ENCODE measurements at regions not wholly inside any gene's neighbourhood (a gene's known extent, or its start where the extent isn't known, plus 50 kb on each side); places are given as distances from the start of the nearest gene placed in this dataset.

DNA sequence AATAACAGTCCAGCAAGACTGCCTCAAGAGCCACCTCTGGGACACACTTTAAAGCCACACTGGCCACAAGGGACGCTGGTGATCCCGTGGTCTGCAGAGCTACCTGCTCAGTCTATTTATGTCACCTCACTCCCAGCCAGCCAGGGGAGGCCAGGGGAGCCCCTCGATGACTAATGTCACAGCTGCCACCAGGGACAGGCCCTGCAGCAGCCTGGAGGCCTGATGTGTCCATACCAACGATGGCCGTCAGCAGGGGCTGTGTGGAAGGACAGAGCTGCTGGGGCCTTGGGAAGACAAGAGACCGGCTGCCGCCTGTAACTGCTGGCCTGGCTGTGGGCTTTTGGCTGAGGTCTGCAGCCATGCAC, 71.0 kb downstream of the SIK1 start:
- Histone ChIP-seq H3K4me1 (ENCODE audit: control insufficient read depth, extremely low read depth, insufficient read depth, low read length) (no peaks in the 10 kb centered on the region), H3K27ac (ENCODE audit: insufficient read depth, low read depth, low read length) (no peak overlapping the region), H3K9me1 (replicated peaks; ENCODE audit: control insufficient read depth, extremely low read depth, insufficient read depth, low read length) (no peaks in the 10 kb centered on the region), H3K79me2 (ENCODE audit: control insufficient read depth, insufficient read depth, low read length) (no peaks in the 10 kb centered on the region), H3K4me3 (replicated peaks in 1 of 3; ENCODE audit: insufficient read depth in 1 of 3, low read depth in 1 of 3, low read length in 3 of 3) (no peak overlapping the region), H3K9ac (replicated peaks; ENCODE audit: extremely low read depth, insufficient read depth, low read length) (no peak overlapping the region), H2AFZ (ENCODE audit: low read depth, low read length) (no peak overlapping the region), H3K4me2 (ENCODE audit: insufficient read depth, low read length) (no peak overlapping the region), H4K20me1 (replicated peaks; ENCODE audit: control insufficient read depth, extremely low read depth, insufficient read depth, low read length) (no peaks in the 10 kb centered on the region), H3K9me3 (replicated peaks; ENCODE audit: control insufficient read depth, insufficient read depth, low read length) (no peaks in the 10 kb centered on the region), H3K27me3 (ENCODE audit: control insufficient read depth in 2 of 2, insufficient read depth in 2 of 2, low read length in 2 of 2) (no peaks in the 10 kb centered on the region), H3K36me3 (ENCODE audit: control insufficient read depth in 2 of 2, extremely low read depth in 1 of 2, insufficient read depth in 2 of 2, low read length in 2 of 2) (no peaks in the 10 kb centered on the region)
- DNase-seq (ENCODE audit: low read depth, low spot score) (no peak), FAIRE-seq (no peak)
- POLR2A ChIA-PET: no interaction called here
- no TSS peak for BruUV-seq (replicated peaks)
- TF ChIP-seq MYC (IDR thresholded peaks at IDR 0.05; ENCODE audit: low read depth, low read length) (no peak), POLR2A (IDR thresholded peaks at IDR 0.05; ENCODE audit: low read depth, low read length) (no peak), MAX (IDR thresholded peaks at IDR 0.05; ENCODE audit: insufficient read depth, insufficient read length) (no peak), JUN (IDR thresholded peaks at IDR 0.05; ENCODE audit: borderline replicate concordance, insufficient read depth, insufficient read length, low read depth) (no peak), GATA2 (IDR thresholded peaks at IDR 0.05; ENCODE audit: insufficient read depth, insufficient read length, low read depth, low read length) (no peak), CTCF (IDR thresholded peaks at IDR 0.05; ENCODE audit: extremely low read depth in 1 of 2, insufficient read depth in 1 of 2, low read depth in 1 of 2, low read length in 2 of 2) (no peak), EZH2 (IDR thresholded peaks at IDR 0.05; ENCODE audit: borderline replicate concordance, low read depth, low read length, severe bottlenecking) (no peak)
- CTCF ChIA-PET: no interaction called here
- intact Hi-C loops (cut with micrococcal nuclease): no loop called here
- dilution Hi-C loops (cut with MboI; ENCODE audit: extremely low pct_ligation_motif_present, low sequenced_read_pairs): no loop called here
